ENCODE measurements at regions not wholly inside any gene's neighbourhood (a gene's known extent, or its start where the extent isn't known, plus 50 kb on each side); places are given as distances from the start of the nearest gene placed in this dataset.

GRCh38 chr13:99698010-99698815 lies 196.9 kb downstream of the TM9SF2 start:
- intact Hi-C loops (cut with DNase I): no loop called here

GRCh38 chr13:99695857-99696256 lies 194.6 kb downstream of the TM9SF2 start:
- no peak overlapping the region for H3K27ac ChIP-seq
- H3K9me3 ChIP-seq: no peaks in the 10 kb centered on the region
- no peak for TF ChIP-seq CTCF (IDR thresholded peaks at IDR 0.05)
- intact Hi-C loops (cut with DNase I): no loop called here
- H3K4me1 ChIP-seq: no peaks in the 10 kb centered on the region
- H3K36me3 ChIP-seq: no peaks in the 10 kb centered on the region
- no peaks in the 10 kb centered on the region for H3K27me3 ChIP-seq
- no peak for DNase-seq (ENCODE audit: low spot score in 2 of 2)
- H3K4me3 ChIP-seq: no peak overlapping the region

More at GRCh38 chr13:99698010-99698815, 196.9 kb downstream of the TM9SF2 start:
- DNase-seq (ENCODE audit: low spot score in 2 of 2): no peak
- Histone ChIP-seq H3K4me3 (no peak overlapping the region), H3K27ac (no peak overlapping the region), H3K27me3 (no peaks in the 10 kb centered on the region), H3K36me3 (no peaks in the 10 kb centered on the region), H3K9me3 (no peaks in the 10 kb centered on the region), H3K4me1 (no peaks in the 10 kb centered on the region)
- no peak for TF ChIP-seq CTCF (IDR thresholded peaks at IDR 0.05)

GRCh38 chr13:99693852-99694611 lies 192.8 kb downstream of the TM9SF2 start:
- no peaks in the 10 kb centered on the region for H3K9me3 ChIP-seq
- no peak for TF ChIP-seq CTCF (IDR thresholded peaks at IDR 0.05)
- H3K4me3 ChIP-seq: no peak overlapping the region
- intact Hi-C loops (cut with DNase I): no loop called here
- no peak overlapping the region for H3K27ac ChIP-seq
- H3K4me1 ChIP-seq: no peaks in the 10 kb centered on the region
- no peaks in the 10 kb centered on the region for H3K27me3 ChIP-seq
- H3K36me3 ChIP-seq: no peaks in the 10 kb centered on the region
- DNase-seq (ENCODE audit: low spot score in 2 of 2): no peak

- no peaks in the 10 kb centered on the region for H3K4me1 ChIP-seq
- no peaks in the 10 kb centered on the region for H3K36me3 ChIP-seq
- H3K27me3 ChIP-seq: no peaks in the 10 kb centered on the region
- no peak for DNase-seq (ENCODE audit: low spot score in 2 of 2)
- no peak overlapping the region for H3K4me3 ChIP-seq
- H3K9me3 ChIP-seq: no peaks in the 10 kb centered on the region
- H3K27ac ChIP-seq: no peak overlapping the region
- intact Hi-C loops (cut with DNase I): no loop called here
- no peak for TF ChIP-seq CTCF (IDR thresholded peaks at IDR 0.05)
Measured at GRCh38 chr13:99693351-99693750, 192.1 kb downstream of the TM9SF2 start.

- no peak for DNase-seq (ENCODE audit: low spot score in 2 of 2)
- Histone ChIP-seq H3K27ac (no peak overlapping the region), H3K9me3 (no peaks in the 10 kb centered on the region), H3K27me3 (no peaks in the 10 kb centered on the region), H3K4me3 (no peak overlapping the region), H3K4me1 (no peaks in the 10 kb centered on the region), H3K36me3 (no peaks in the 10 kb centered on the region)
- intact Hi-C loops (cut with DNase I): no loop called here
- no peak for TF ChIP-seq CTCF (IDR thresholded peaks at IDR 0.05)
Measured at GRCh38 chr13:99692854-99693253, 191.6 kb downstream of the TM9SF2 start.
